ENCODE measurements at regions not wholly inside any gene's neighbourhood (a gene's known extent, or its start where the extent isn't known, plus 50 kb on each side); places are given as distances from the start of the nearest gene placed in this dataset.

GRCh38 chr1:30637183-30637980 lies 86.0 kb downstream of the MATN1 start:
- DNase-seq = no peak

- DNase-seq = no peak
These were observed 86.8 kb downstream of the MATN1 start for GRCh38 chr1:30636621-30637020.

- no peak for DNase-seq
These were observed 87.9 kb downstream of the MATN1 start for GRCh38 chr1:30635391-30635975.

GRCh38 chr1:30634507-30634906 lies 88.9 kb downstream of the MATN1 start:
- no peak for DNase-seq

GRCh38 chr1:30633294-30633693 lies 90.1 kb downstream of the MATN1 start:
- no peak for DNase-seq

- DNase-seq = no peak
These were observed 90.9 kb downstream of the MATN1 start for GRCh38 chr1:30632481-30632880.

GRCh38 chr1:30631700-30632099 lies 91.7 kb downstream of the MATN1 start:
- no peak for DNase-seq

GRCh38 chr1:30629501-30629900 lies 93.9 kb downstream of the MATN1 start:
- DNase-seq = no peak

GRCh38 chr1:30627994-30628393 lies 95.4 kb downstream of the MATN1 start:
- DNase-seq = no peak

- DNase-seq = no peak
These were observed 96.2 kb downstream of the MATN1 start for GRCh38 chr1:30627206-30627605.

- no peak for DNase-seq
These were observed 100.0 kb downstream of the MATN1 start for GRCh38 chr1:30623431-30623830.

GRCh38 chr1:30619619-30620018 lies 103.8 kb downstream of the MATN1 start:
- no peak for DNase-seq

GRCh38 chr1:30618335-30618747 lies 105.0 kb downstream of the MATN1 start:
- DNase-seq = no peak

GRCh38 chr1:30616759-30617158 lies 106.6 kb downstream of the MATN1 start:
- DNase-seq = no peak

- no peak for DNase-seq
These were observed 107.4 kb downstream of the MATN1 start for GRCh38 chr1:30615816-30616590.

- no peak for DNase-seq
These were observed 108.1 kb downstream of the MATN1 start for GRCh38 chr1:30615076-30615795.

GRCh38 chr1:30613188-30613587 lies 110.2 kb downstream of the MATN1 start:
- no peak for DNase-seq

- no peak for DNase-seq
These were observed 110.8 kb downstream of the MATN1 start for GRCh38 chr1:30612536-30613065.

GRCh38 chr1:30611741-30612309 lies 111.6 kb downstream of the MATN1 start:
- DNase-seq = no peak

GRCh38 chr1:30610917-30611316 lies 112.5 kb downstream of the MATN1 start:
- no peak for DNase-seq

GRCh38 chr1:30609999-30610345 lies 113.4 kb downstream of the MATN1 start:
- no peak for DNase-seq

GRCh38 chr1:30609336-30609998 lies 113.9 kb downstream of the MATN1 start:
- no peak for DNase-seq
